Activated CD8-positive, alpha-beta memory T cell treated with anti-CD3 and anti-CD28 coated beads for 24 hours (primary cell): ENCODE measurements at regions not wholly inside any gene's neighbourhood (a gene's known extent, or its start where the extent isn't known, plus 50 kb on each side); places are given as distances from the start of the nearest gene placed in this dataset.
A peak's percentile ranks its signal among the peaks of the same experiment; 100 is the strongest.

ENCODE experiments used
- DNase-seq: peaks from one replicate; pipeline ENCODE4 v3.0.0-alpha.2; 2020

DNA sequence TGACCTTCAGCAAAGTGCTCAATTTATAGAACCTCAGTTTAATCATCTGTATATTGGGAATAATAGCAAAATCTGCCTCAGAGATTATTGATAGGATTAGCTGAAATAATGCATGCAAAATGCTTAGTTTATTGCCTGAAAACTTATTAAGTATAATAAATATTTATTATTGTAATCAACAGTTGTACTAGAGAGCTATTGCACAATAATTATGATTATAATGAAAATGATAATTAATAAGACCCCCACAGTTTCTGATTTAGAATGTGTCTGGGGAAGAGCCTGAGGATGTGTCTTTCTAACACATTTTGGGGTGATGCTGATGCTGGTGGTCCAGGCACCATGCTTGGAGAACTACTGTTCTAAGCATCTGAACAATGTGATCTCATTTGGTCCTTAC, 419.6 kb downstream of the NPIPA7 start:
- DNase-seq: no peak

DNA sequence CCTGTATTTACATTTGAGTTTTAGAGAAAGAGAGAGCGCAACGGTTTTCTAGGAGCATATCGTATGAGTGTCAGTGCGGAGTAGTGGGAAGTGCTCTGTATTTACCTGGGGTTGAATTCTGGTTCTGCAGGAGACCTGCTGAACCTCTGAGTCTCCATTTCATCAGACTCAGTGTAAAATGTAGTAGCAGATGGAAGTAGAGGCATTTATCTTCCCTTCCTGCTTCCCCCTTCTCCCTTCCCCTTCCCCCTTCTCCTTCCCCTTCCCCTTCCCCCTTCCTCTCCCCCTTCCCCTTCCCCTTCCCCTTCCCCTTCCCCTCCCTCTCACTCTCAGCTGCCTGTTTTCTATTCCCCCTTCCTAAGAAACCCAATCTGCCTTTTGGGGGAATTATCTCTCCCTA, 426.9 kb downstream of the NPIPA7 start:
- DNase-seq: no peak

DNA sequence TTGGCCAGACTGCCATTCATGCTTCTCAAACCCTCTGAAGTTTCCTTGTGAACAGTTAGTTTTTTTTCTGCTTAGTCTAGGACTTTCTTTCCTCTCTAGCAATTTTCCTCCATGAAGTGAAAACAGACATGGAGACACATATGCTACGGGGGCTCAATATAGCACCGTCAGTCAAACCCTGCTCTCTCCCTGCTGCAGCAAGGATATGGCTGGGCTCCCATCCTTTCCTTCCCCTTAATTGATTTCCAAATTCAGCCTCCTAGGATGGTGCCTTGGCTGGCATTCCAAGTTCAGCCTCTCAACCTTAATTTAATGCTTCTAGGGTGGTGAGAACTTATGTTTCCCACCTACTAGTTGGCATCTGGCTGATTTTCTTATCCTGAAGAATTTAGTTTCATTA, 436.7 kb downstream of the NPIPA7 start:
- no peak for DNase-seq

DNA sequence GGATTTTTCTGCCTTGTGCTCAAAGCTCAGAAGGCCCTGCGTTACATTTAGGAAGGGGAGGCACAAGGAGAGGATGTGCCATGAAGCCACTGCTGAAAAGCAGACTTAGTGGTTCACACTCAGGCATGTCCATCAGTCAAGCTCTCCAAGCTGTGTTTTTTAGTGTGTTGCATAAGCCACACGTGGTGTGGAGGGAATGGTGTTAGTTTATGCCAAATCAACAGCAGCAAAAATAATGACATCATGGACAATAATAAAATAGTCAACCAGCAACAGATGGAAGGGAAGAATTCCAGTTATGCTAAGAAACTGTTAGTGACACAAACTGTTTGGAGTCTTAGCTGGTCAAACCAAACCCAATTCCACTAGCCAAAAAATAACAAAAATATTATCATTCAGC, 438.3 kb downstream of the NPIPA7 start:
- DNase-seq: no peak

DNA sequence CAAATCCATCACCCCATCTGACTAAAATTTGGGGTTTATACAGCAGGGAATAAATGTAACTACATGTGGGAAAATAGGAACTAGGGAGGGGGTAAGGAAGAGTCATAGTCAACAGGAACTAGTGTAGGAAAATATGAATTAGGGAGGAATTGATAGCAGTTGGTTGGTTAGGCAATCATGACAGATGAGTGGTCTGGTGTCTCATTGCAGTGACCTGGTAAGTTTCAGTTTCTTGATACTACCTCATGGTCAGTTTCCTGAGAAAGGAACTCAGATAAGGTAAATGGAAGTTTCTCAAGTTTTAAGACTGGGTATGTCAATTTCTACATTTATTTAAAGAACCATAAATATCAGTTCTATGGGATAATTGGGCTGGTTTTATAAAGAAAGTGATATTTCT, 442.3 kb downstream of the NPIPA7 start:
- DNase-seq: no peak

DNA sequence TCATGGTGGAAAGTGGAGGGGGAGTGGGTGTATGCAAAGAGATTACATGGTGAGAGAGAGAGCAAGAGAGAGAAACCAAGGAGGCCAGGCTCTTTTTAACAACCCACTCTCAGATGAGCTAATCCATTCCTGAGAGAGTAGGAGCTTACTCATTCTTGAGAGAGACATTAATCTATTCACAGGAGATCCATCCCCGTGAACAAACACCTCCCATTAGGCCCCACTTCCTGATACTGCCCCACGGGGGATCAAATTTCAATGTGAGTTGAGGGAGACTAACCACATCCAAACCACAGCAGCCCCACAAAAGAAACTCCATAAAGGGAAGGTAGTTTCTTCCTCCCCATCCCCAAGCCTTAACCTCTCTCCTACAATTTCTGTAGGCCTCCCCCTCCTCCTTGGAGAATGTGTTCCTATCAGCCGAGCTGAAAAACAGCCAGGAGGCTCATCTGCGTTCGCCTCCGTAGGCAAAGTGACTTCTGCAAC, 450.0 kb downstream of the NPIPA7 start:
- DNase-seq: no peak

DNA sequence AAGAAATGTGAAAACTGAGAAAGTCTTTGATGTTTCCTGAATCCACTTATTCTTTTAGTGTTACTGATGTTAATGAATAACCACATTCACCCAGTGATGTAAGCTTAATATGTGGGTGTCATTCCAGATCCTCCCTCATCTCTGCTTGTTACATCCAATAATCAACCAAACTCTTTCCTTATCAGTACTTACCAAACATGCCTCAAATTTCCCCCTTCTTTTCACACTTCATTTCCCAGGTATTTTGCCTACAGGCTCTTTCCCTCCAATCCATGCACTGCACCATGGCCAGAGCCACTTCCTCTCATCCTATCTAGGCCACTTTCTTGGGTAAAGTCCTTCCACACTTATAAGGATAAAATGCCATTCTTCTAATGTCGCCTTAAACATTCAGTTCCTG, 451.5 kb downstream of the NPIPA7 start:
- DNase-seq: no peak

DNA sequence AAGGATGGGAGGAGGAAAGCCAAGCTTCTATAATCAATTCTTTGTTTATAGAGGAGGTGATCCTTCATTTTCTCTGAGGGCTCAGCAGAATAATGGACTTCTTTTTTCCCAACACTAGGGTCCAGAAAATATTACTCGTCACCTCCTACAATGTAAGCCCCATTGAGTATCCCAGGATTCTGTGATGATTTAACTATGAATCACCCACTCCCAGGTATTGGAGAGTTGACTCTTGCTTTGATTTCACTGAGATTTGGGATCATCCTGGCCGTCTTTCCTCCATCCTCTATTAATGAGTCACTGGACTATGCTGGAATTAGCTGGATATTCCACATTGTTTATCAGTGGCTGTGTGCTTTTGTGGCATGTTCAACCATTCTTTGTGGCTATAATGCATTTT, 452.0 kb downstream of the NPIPA7 start:
- DNase-seq: no peak

DNA sequence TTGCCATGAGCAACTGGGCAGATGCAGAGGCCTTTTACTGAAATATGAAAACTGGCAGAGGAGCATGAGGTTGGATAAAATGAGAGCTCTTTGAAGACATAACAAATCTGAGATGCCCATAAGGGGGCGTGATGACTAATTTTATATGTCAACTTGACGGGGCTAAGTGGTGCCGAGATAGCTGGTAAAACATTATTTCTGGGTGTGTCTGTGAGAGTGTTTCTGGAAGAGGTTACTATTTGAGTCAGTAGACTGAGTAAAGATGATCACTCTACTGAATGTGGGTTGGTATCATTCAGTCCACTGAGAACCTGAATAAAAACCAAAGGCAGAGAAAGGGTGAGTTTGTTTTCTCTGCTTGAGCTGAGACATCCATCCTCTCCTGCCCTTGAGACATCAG, 454.2 kb downstream of the NPIPA7 start:
- no peak for DNase-seq

DNA sequence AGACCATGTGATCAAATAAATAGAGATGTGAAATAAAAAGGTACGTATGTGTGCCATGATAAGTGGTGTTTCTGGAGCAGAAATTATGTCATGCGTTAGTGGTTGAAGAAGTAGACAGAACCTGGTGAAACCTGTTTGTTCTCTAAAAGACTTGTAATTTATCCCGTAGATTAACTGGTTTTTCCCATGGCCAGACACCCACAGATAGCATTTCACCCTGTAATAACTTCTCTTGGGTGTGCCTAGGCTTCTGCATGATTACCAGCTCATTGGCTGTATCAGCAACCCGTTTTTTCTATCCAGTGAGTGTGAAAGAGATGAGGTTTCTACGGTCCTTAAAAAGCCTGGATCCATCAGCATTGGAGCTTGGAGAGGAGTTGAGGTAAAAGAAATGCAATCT, 471.3 kb downstream of the NPIPA7 start:
- DNase-seq: no peak

DNA sequence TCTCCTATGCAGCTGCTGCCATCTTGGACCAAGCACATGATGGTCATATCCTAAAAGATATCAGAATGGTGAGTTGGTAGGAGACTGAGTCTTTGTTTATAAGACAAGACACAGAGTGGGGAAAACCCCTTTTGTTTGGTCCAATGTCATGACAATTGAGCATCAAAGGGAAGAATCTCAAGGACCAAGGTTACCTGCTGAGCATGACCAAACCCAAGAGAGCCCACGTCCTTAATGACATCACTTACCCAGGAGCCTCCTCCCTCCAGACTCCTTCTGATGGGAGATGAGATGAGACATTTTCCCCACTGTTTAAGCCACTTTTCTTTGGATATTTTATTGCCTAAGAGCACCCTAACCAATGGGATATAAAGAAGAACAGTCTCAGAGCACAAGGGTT, 478.1 kb downstream of the NPIPA7 start:
- DNase-seq: no peak

DNA sequence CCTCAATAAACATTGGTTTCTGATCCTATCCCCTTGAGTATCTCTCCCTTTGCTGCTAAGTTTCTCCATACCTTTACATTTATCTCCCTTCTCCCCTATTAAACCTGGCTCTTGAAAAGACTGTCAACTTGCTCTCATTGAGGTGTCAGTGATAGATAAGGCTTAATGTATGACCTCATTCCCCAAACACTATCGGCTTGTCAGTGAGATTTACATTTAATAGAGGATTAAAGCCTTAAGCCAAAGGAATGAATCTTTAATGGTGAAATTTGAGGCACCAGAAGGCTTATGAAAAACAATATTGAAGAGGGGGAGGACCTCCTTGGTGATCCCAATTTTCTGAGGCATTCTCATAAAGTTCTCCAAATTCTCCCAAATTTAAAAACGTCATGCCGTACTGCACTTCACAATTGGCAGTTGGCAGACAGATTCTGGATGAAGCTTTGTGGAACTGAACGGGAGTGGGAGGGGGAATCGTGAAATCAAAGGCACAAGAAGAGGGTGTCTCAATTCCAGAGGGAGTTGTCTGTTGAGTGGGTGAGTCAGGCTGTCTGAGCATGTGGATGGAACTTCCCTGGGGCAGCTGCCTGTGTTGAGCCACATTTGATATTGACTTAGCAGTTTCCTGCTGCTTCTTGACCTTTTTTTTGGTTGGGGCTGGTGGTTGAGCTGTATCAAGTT, 478.8 kb downstream of the NPIPA7 start:
- no peak for DNase-seq

DNA sequence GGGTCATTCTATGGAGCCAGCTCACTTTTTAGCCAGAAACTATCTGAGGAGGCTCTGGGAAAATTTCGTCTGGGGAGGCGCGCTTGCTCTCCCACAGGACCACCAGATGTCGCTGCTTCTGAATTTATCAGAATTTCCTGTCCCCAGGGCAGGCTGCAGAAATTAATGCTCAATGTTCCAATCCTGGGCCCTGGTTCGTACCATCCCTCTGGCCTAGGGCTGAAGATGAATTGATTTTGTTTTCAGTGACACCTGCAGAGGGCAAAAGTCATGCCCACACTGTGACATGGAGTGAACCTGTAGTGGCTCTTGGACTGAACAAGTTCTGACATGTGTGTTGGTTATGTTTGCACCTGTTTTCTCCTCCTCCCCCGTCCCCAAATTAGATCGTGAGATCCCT, 482.6 kb downstream of the NPIPA7 start:
- DNase-seq: peak; percentile 79

DNA sequence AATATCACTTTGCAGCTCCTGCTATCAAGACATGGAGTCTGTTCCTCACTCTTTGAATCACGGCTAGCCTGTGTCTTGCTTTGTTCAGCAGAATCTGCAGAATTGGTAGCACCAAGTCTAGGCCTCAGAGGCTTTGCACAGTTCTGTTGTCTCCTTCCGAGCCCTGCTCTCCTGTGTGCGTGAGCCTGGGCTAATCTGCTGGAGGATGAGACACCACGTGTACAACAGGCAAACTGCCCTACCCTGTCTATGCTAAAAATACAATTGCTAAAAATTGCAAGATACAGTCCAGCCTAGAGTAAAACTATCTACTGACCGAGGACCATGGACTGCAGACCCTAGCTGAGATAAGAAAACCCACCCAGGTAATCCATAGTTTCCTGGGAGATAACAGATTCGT, 484.7 kb downstream of the NPIPA7 start:
- DNase-seq: no peak

DNA sequence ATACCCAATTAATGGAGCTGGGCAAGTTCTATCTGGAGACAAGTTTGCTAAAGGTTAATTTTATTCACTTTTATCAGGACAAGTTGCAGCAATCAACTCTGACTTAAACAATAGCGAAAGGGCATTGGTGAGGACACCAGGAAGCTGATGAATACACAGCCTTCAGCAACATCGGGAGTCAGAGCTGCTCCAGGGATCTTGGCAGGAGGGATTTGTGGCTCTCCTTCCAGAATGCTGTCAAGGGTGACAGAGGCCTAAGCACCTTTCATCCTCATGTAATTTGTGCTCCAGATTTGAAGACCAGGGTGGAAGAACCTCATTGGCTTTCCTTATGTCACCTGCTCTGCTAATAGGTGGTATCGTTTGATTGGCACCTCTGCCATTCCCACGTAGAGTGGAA, 485.6 kb downstream of the NPIPA7 start:
- no peak for DNase-seq

DNA sequence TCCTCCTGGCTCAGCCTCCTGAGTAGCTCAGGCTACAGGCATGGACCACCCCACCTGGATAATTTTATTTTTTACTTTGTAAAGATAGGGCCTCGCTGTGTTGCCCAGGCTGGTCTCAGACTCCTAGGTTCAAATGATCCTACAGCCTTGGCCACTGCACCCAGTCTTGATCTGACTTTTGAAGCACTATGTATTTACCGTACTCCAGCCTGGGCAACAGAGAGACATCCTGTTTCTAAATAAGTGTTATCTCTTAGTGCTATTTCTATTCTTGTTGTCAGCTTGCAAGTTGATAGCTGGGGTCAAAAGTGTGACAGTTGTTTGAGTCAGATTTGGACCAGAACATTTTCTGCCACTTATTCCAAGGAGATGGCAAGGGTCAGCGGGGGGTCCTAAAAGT, 486.4 kb downstream of the NPIPA7 start:
- DNase-seq: no peak

DNA sequence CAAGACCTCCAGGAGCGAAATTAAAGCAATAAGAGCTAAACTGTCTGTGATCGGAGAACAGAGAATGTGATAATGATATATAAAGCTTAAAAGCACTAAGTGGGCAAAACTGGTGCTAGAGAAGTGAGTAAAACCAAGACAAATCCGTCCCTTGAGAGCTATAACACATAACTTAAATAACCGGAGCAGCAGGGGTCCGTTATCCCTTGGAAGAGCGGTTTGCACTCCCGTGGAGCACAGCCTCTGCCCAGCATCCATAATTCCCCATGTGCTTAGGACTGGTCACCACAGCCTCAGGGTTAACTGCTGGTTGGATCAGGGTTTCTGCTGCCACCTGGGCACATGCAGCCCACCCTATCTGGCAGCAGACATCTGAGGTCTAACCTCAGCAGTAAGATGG, 489.0 kb downstream of the NPIPA7 start:
- no peak for DNase-seq

DNA sequence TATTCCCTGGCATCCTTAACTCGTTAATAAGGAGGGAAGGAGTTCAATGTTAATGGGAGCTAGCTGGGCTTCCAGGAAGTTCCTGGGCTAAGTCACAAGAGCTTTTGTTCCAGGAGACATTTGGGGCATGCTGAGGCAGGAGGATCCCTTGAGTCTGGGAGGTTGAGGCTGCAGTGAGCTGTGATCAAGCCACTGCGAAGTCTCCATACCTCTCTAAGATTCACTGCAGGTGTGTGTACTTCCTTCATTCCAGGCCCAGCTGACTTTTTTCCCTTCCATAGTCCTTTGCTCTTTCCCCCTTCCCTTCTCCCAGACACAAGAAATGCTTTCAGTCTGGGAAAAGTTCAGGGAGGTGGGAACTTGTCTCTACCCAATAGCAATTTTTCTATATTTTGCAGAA, 489.8 kb downstream of the NPIPA7 start:
- no peak for DNase-seq

DNA sequence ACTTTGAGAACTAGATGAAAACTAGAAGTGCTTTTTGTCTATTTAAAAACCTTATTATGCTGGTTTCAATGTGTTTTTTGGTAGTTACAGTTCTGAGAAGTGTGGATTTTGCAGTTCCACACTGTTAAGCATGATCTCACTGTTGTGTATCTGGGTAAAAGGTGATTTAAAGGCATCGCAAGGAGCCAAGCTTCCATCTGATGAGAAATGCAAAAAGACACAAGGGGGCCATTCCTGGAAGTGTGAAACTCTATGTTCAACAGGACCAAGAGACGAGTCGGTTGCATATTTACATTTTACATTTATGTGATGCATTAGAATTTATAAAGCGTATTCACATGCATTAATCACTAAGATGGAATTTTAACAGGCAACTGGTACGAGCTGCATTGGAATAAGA, 490.8 kb downstream of the NPIPA7 start:
- no peak for DNase-seq

DNA sequence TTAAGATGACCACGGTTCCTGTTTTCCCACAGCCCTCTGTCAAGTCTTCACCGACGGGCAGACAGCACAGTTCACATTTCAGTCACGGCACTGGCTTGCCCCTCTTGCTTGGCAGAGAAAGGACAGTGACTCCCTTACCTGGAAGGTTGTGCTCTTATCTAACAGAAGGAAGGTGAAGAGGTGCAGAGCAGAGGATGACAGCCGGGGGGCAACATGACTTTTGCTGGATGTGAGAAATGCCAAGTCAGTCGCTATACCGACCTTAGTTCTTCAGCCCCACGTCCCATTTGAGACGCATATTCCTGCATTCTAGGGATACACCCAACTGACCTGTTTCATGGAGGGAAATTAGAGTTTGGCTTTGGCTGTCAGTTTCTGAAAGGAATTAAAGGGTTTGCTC, 492.3 kb downstream of the NPIPA7 start:
- DNase-seq: no peak

DNA sequence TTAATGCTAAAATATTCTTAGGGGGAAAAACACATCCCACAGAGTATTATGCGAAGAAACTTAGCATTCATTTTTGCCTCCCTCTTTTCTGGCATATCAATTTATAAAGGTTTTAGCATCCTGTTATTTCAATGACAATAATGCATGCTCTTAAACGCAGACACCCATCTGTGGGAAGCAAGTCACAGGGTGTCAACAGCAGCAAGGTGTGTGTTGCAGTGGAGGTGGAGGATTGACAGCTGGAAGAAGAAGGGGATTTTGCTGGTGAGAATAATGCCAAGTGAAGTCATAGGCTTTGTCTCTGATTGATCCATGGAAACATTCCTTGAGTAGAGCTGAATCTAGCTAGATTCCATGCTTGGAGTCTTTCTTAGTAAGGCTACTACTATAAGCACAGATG, 498.1 kb downstream of the NPIPA7 start:
- DNase-seq: no peak

DNA sequence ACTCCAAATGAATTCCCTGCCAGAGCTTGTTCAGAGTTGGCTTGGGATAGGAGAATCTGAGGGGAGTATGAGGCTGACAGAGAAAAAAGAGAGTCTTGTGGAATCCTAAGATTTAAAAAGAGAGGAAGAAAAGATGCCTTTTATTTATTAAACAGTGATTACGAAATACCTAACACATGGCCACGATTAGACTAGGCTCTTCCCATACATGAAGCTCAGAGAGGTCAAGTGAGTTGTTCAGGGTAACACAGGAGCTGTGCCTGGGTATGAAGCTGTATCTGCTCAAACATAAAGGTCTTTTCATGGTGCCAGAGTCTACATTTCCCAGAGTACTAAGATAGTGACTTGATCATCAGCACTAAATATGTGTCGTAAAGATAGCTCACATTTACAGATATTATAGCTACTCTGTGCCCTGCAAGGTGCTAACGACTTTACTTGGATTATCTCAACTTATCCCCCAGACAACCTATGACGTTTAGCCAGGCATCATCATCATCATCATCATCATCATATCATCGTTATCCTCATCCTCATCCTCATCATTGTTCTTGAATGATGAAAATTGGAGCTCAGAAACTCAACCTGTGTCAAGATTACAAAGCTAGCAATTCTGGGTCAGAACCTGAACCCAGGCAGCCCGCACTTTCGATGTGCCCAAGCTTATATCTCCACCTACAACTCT, 500.8 kb downstream of the NPIPA7 start:
- DNase-seq: no peak

DNA sequence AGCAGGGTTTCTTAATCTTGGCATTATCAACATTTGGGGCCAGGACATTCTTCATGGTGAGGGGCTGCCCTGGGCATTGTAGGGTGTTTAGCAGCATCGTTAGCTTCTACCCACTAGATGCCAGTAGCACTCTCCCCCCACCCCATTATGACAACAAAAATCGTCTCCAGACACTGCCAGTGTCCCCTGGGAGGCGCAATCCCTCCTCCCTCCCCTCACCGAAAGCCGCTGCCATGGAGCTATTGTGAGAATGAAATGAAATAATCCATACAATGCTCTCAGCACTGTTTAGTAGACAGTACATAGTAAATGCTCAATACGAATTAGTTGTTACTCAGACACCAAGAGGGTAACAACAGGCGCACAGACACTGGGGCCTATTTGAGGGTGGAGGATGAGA, 502.9 kb downstream of the NPIPA7 start:
- DNase-seq: no peak

DNA sequence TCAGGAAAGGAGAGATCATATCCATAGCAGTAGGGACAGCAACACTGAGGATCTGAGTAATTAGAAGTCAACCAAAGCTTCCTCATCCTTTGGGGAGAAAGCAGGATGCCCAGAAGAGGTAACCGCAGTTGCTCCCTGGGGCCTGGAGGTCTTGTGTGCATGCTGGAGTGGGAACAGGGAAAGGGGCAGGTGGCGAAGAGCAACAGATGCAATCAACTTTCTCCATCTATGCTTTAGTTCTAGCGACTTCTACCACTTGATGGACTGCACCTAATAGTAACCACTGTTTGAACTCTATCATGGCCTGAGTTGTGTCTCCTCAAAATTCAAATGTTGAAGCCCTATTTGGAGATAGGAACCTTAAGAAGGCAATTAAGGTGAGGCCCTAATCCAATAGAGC, 503.8 kb downstream of the NPIPA7 start:
- no peak for DNase-seq

DNA sequence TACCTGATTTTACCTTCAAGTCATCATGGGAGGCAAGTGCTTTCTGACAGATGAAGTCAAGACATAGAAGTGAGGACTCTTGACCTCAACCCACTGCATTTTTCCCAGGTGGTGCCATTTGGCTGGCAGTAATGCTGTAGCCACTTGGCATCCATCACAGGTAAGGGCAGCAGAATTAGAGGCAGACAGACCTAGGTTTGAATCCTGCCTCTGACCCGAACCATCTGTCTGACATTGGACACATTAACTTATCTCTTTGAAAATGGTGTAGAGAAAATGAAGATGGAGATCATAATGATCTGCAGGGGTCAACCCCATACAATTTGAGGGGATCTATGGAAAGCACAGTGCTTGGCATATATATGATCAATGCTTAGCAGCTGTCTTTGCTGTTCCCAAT, 505.5 kb downstream of the NPIPA7 start:
- no peak for DNase-seq
